ENCODE measurements at regions not wholly inside any gene's neighbourhood (a gene's known extent, or its start where the extent isn't known, plus 50 kb on each side); places are given as distances from the start of the nearest gene placed in this dataset.

DNA sequence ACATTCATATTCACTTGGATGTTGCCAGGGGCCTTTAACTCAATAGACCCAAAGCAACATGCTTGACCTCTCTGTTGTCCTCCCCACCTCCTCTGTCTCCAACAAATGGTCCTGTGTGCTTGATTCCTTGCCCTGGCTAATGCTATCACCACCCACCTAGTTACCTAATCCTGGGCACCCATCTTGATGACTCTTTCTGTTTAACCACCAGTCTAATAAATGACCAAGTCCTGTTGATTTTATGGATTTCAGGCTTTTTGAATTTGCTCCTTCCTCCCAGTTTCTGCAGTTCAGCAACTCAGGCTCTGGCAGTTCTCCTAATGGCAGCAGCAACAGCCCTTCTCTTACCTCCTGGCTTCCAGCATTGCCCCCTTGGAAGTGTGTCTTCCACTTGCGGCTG is 246.3 kb upstream of the KLF4 start:
- H3K27ac Mint-ChIP-seq, result no peak overlapping the region
- H3K27me3 Mint-ChIP-seq, result peaks cover 92% of the 10 kb centered on the region
- DNase-seq (ENCODE audit: low spot score, unreplicated experiment), result no peak
- no peaks in the 10 kb centered on the region for H3K9me3 Mint-ChIP-seq (ENCODE audit: low read depth)
- H3K4me3 Mint-ChIP-seq (ENCODE audit: low read depth), result no peak overlapping the region
- H3K4me1 Mint-ChIP-seq (ENCODE audit: low read depth), result peaks cover 12% of the 10 kb centered on the region
- H3K36me3 Mint-ChIP-seq (ENCODE audit: insufficient read depth), result no peaks in the 10 kb centered on the region
- TF ChIP-seq, protein P1, sequence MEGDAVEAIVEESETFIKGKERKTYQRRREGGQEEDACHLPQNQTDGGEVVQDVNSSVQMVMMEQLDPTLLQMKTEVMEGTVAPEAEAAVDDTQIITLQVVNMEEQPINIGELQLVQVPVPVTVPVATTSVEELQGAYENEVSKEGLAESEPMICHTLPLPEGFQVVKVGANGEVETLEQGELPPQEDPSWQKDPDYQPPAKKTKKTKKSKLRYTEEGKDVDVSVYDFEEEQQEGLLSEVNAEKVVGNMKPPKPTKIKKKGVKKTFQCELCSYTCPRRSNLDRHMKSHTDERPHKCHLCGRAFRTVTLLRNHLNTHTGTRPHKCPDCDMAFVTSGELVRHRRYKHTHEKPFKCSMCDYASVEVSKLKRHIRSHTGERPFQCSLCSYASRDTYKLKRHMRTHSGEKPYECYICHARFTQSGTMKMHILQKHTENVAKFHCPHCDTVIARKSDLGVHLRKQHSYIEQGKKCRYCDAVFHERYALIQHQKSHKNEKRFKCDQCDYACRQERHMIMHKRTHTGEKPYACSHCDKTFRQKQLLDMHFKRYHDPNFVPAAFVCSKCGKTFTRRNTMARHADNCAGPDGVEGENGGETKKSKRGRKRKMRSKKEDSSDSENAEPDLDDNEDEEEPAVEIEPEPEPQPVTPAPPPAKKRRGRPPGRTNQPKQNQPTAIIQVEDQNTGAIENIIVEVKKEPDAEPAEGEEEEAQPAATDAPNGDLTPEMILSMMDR (IDR thresholded peaks at IDR 0.05; ENCODE audit: unreplicated experiment), result no peak

DNA sequence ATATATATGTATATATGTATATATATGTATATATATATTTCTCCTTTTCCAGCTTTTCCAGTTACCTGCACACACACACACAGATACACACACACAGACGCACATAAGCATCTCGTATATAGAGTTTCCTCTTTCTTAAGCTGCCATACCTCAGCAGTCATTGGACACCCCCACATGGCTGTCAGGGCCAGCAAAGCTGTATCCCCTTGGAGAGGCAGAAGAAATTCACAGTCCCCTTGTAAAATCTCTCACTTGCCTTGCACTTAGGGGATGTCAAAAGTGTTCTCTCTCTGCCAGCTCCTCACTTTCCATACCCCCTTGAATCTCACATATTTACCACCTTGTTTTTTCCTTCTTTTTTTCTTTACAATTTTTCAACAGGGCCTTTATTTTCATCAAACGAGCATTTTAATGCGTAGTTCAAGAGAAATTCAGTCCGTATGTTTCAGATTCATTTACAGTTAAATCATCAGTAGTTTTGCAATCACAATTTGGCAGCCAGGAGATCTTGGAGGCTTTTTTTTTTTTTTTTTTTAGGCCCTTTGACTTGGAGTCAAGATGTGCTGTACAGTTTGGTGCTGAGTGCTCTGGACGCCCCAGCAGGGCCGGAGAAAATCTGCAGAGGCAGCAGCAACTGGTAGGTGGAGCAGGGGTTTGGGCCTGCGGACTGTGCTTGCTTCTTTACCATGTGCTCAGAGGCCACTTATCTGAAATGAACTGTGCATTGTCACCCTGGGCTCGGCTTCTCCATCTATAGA is 244.9 kb upstream of the KLF4 start:
- Mint-ChIP-seq H3K9me3 (ENCODE audit: low read depth) (no peaks in the 10 kb centered on the region), H3K27ac (no peak overlapping the region), H3K36me3 (ENCODE audit: insufficient read depth) (no peaks in the 10 kb centered on the region), H3K4me1 (ENCODE audit: low read depth) (peaks cover 12% of the 10 kb centered on the region), H3K4me3 (ENCODE audit: low read depth) (no peak overlapping the region), H3K27me3 (peaks cover 94% of the 10 kb centered on the region)
- TF ChIP-seq, protein P1 (IDR thresholded peaks at IDR 0.05; ENCODE audit: unreplicated experiment), result no peak
- no peak for DNase-seq (ENCODE audit: low spot score, unreplicated experiment)

DNA sequence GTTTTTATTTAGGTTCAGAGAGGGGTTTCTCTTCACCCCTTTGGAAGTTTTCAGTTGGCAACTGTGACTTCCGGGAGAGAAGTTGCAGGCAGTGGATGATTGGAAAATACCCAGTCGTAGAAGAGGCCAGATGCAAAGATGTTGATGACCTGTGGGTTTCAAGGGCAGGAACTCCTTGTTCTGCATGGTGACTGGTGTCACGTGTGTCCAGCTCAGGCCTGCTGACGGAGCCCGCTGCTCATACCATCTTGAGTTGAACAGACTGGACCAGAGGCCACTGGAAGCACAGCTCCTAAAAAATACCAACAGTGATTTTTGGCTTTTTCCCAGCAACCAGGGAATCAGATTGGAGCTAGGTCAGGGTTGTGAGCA is 243.9 kb upstream of the KLF4 start:
- TF ChIP-seq, protein P1 (IDR thresholded peaks at IDR 0.05; ENCODE audit: unreplicated experiment), result no peak
- H3K27ac Mint-ChIP-seq, result no peak overlapping the region
- no peaks in the 10 kb centered on the region for H3K36me3 Mint-ChIP-seq (ENCODE audit: insufficient read depth)
- no peaks in the 10 kb centered on the region for H3K9me3 Mint-ChIP-seq (ENCODE audit: low read depth)
- peaks cover 12% of the 10 kb centered on the region for H3K4me1 Mint-ChIP-seq (ENCODE audit: low read depth)
- no peak overlapping the region for H3K4me3 Mint-ChIP-seq (ENCODE audit: low read depth)
- DNase-seq (ENCODE audit: low spot score, unreplicated experiment), result no peak
- peaks cover 87% of the 10 kb centered on the region for H3K27me3 Mint-ChIP-seq

DNA sequence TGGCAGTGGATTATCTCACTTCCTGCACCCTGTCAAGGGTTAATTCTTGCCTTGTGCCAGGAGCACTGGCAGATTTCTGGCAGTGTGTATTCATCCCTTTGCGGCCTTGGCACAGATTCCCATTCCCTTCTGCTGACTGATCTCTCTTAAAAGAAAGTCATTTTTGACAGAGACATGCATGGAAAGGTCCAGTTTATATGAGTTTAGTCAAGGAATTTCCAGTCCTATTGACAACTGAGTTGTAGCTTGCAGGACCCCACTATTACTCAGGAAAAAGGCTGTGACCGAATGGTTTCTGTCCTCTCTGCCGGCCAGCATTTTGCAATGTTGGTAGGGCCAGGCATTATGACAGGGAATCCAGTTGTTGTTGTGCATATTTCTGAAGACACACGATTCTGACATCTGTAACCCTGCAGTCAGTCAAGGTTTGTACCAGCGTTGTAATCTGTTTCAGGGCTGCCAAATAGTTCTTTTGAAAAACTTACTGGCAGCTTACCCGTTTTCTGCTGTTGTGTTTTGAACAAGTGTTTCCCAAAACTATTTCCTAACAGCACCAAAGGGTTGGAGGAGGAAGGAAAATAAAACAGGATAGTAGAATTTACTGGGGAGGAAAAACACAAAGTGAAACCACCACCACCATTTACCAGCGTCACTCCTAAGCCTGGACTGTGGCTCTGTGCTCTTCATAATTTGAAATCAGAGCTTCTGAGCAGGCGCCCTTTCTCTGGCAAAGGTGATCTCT is 243.4 kb upstream of the KLF4 start:
- H3K27me3 Mint-ChIP-seq, result peaks cover 87% of the 10 kb centered on the region

DNA sequence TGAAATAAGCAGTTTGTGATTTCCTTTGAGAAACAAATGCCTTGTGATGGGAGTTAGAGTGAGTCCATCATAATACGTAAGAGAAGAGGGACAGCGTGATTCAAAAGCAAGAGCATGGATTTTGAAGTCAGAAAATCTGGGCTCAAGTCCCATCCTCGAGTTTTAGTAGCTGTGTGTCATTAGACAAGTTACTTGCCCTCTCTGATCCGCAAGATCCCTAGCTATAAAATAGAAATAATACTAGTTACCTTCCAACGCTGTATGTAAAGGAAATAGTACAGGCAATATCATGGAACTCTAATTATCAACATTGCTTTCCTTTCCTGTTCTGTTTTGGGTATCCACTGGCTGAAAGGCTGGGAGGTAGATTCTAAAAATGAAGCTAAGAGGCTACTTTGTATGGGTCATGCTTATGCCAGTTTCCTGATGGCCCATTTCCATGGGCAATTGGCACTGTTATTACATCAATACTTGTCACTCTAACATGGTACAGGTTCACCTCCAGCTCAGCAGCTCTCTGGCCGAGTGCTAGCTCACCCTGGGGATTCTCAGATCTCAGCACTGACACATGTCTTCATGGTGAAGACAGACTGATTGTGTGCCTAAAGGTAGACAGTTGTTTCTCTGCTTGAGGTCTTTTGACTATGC is 241.7 kb upstream of the KLF4 start:
- Mint-ChIP-seq H3K27ac (no peak overlapping the region), H3K36me3 (ENCODE audit: insufficient read depth) (no peaks in the 10 kb centered on the region), H3K4me1 (ENCODE audit: low read depth) (peaks cover 6% of the 10 kb centered on the region), H3K4me3 (ENCODE audit: low read depth) (no peak overlapping the region), H3K9me3 (ENCODE audit: low read depth) (no peaks in the 10 kb centered on the region), H3K27me3 (peaks cover 84% of the 10 kb centered on the region)
- DNase-seq (ENCODE audit: low spot score, unreplicated experiment), result no peak
- TF ChIP-seq, protein P1 (IDR thresholded peaks at IDR 0.05; ENCODE audit: unreplicated experiment), result no peak

More for the DNA sequence above, 243.4 kb upstream of the KLF4 start:
- H3K36me3 Mint-ChIP-seq (ENCODE audit: insufficient read depth), result no peaks in the 10 kb centered on the region
- H3K9me3 Mint-ChIP-seq (ENCODE audit: low read depth), result no peaks in the 10 kb centered on the region
- peaks cover 7% of the 10 kb centered on the region for H3K4me1 Mint-ChIP-seq (ENCODE audit: low read depth)
- DNase-seq (ENCODE audit: low spot score, unreplicated experiment), result no peak
- H3K4me3 Mint-ChIP-seq (ENCODE audit: low read depth), result no peak overlapping the region
- TF ChIP-seq, protein P1 (IDR thresholded peaks at IDR 0.05; ENCODE audit: unreplicated experiment), result no peak
- no peak overlapping the region for H3K27ac Mint-ChIP-seq
